HCT116 (cell line): ENCODE measurements at regions not wholly inside any gene's neighbourhood (a gene's known extent, or its start where the extent isn't known, plus 50 kb on each side); places are given as distances from the start of the nearest gene placed in this dataset.

ENCODE experiments used
- ATAC-seq: fragments of 200-7000 bp; cut with Tn5 transposase; 2 replicates; pipeline ENCODE4 v1.9.1; 2020; ENCODE audit warnings: mild to moderate bottlenecking, moderate library complexity
- BruUV-seq: library from RNA; stranded (reverse); fragments of 400-500 nt; replicated peaks from 2 replicates; lab custom pipeline; 2021; lab: Mats Ljungman, UMichigan
- CTCF ChIA-PET: fragments of 300-600 bp; sonication (Branson Sonifier 250); formaldehyde crosslinking; loops from one replicate; lab custom pipeline; 2021; ENCODE audit warnings: antibody characterized with exemption; lab: Charles Lee
- POLR2A ChIA-PET: fragments of 300-600, 350-600 bp; sonication (Branson Sonifier 250); formaldehyde crosslinking; loops from one replicate; lab custom pipeline; 2021; ENCODE audit warnings: antibody characterized with exemption; lab: Charles Lee
- RAD21 ChIA-PET, 2 experiments: fragments of 300-600 bp; sonication (Branson Sonifier 250); formaldehyde crosslinking; loops; one replicate each; lab custom pipeline; 2023; ENCODE audit warnings: low total read pairs in 2 of 2; ENCODE audit not compliant: uncharacterized antibody in 2 of 2, unreplicated experiment in 2 of 2, low non-redundant PET in 1 of 2; lab: Charles Lee
- DNase-seq: peaks from one replicate; pipeline ENCODE4 v3.0.0-alpha.2; 2010; ENCODE audit warnings: low read depth, low spot score
- H2AFZ ChIP-seq: fragments of 200-600 bp; shearing (Covaris generic), sonication (generic); 2 replicates; pipeline ENCODE4 v1.6.1; 2017; ENCODE audit warnings: low read depth, mixed run types, mixed read lengths, antibody characterized with exemption, low read length; ENCODE audit not compliant: poor library complexity, severe bottlenecking
- H3K27ac ChIP-seq: 2 replicates; pipeline ENCODE4 v1.5.1; 2012; ENCODE audit warnings: low read depth, low read length
- H3K27me3 ChIP-seq: fragments of 200-600 bp; sonication (generic); 2 replicates; pipeline ENCODE4 v1.6.1; 2016; ENCODE audit warnings: mixed run types, low read length, mixed read lengths; ENCODE audit not compliant: insufficient read depth
- H3K36me3 ChIP-seq, 2 experiments: fragments of 200-500 bp in 1 of 2; fragments of 200-600 bp in 1 of 2; sonication (Bioruptor generic) in 1 of 2; sonication (generic) in 1 of 2; 2 replicates each; pipeline versions ENCODE4 v1.5.1 to v1.6.1; 2014 to 2016; ENCODE audit warnings: low read length in 2 of 2, inconsistent platforms in 1 of 2, mixed read lengths in 1 of 2, mixed run types in 1 of 2; ENCODE audit not compliant: insufficient read depth in 2 of 2, control insufficient read depth in 1 of 2
- H3K4me1 ChIP-seq, 2 experiments: fragments of 200-600 bp in 1 of 2; sonication (generic) in 1 of 2; 2 replicates each; pipeline versions ENCODE4 v1.5.1 to v1.6.1; 2012 to 2017; ENCODE audit warnings: low read length in 2 of 2, inconsistent platforms in 1 of 2, mild to moderate bottlenecking in 1 of 2, mixed read lengths in 1 of 2, mixed run types in 1 of 2, moderate library complexity in 1 of 2; ENCODE audit not compliant: insufficient read depth in 2 of 2, control insufficient read depth in 1 of 2
- H3K4me2 ChIP-seq: fragments of 200-600 bp; sonication (generic); 2 replicates; pipeline ENCODE4 v1.6.1; 2017; ENCODE audit warnings: mixed run types, low read length, mixed read lengths
- H3K4me3 ChIP-seq, 2 experiments: fragments of 200-600 bp in 1 of 2; sonication (generic) in 1 of 2; replicated peaks in 1 of 2; 2 replicates each; pipeline ENCODE4 v1.5.1; 2011 to 2016; ENCODE audit warnings: low read length in 2 of 2, control low read depth in 1 of 2, low read depth in 1 of 2, mild to moderate bottlenecking in 1 of 2, mixed read lengths in 1 of 2, mixed run types in 1 of 2
- H3K79me2 ChIP-seq: fragments of 200-600 bp; sonication (generic); 2 replicates; pipeline ENCODE4 v1.6.1; 2017; ENCODE audit warnings: mild to moderate bottlenecking, mixed run types, low read length, moderate library complexity, mixed read lengths; ENCODE audit not compliant: insufficient read depth
- H3K9ac ChIP-seq: fragments of 200-600 bp; sonication (generic); 2 replicates; pipeline ENCODE4 v1.6.1; 2016; ENCODE audit warnings: low read length, mixed read lengths
- H3K9me2 ChIP-seq: fragments of 200-600 bp; sonication (generic), shearing (Covaris generic); 2 replicates; pipeline ENCODE4 v1.6.1; 2017; ENCODE audit warnings: mixed run types, mild to moderate bottlenecking, moderate library complexity; ENCODE audit not compliant: insufficient read depth
- H3K9me3 ChIP-seq, 2 experiments: fragments of 200-500 bp in 1 of 2; fragments of 200-600 bp in 1 of 2; sonication (Bioruptor generic) in 1 of 2; sonication (generic) in 1 of 2; 2 replicates each; pipeline ENCODE4 v1.6.1; 2014 to 2017; ENCODE audit warnings: low read length in 2 of 2, mixed read lengths in 2 of 2, inconsistent platforms in 1 of 2, low read depth in 1 of 2, mild to moderate bottlenecking in 1 of 2, mixed run types in 1 of 2, moderate library complexity in 1 of 2; ENCODE audit not compliant: control insufficient read depth in 1 of 2, insufficient read depth in 1 of 2
- H4K20me1 ChIP-seq: fragments of 200-600 bp; sonication (generic), shearing (Covaris generic); 2 replicates; pipeline ENCODE4 v1.6.1; 2017; ENCODE audit warnings: mixed run types, mild to moderate bottlenecking, moderate library complexity; ENCODE audit not compliant: insufficient read depth
- CTCF ChIP-seq, 3 experiments: fragments of 200-600 bp in 1 of 3; sonication (generic) in 1 of 3; IDR thresholded peaks in 2 of 3; conservative IDR thresholded peaks in 1 of 3; 2 replicates each; pipeline ENCODE4 v1.5.1; 2012 to 2017; ENCODE audit warnings: low read depth in 2 of 3, low read length in 2 of 3, antibody characterized with exemption in 1 of 3, borderline replicate concordance in 1 of 3, control low read depth in 1 of 3, mild to moderate bottlenecking in 1 of 3, mixed read lengths in 1 of 3, mixed run types in 1 of 3, moderate library complexity in 1 of 3; ENCODE audit not compliant: insufficient read depth in 1 of 3
- EGR1 ChIP-seq: IDR thresholded peaks from 2 replicates; pipeline ENCODE4 v1.6.1; 2012; ENCODE audit warnings: low read depth
- EZH2 ChIP-seq: fragments of 200-600 bp; sonication (generic); IDR thresholded peaks from 2 replicates; pipeline ENCODE4 v1.6.1; 2017; ENCODE audit warnings: antibody characterized with exemption, mixed run types
- FOSL1 ChIP-seq: IDR thresholded peaks from 2 replicates; pipeline ENCODE4 v1.6.1; 2012; ENCODE audit warnings: low read depth
- JUND ChIP-seq: IDR thresholded peaks from 2 replicates; pipeline ENCODE4 v1.6.1; 2012
- POLR2A ChIP-seq: IDR thresholded peaks from 2 replicates; pipeline ENCODE4 v1.7.0; 2011; ENCODE audit warnings: borderline replicate concordance; ENCODE audit not compliant: insufficient read depth, insufficient read length; ENCODE audit errors: extremely low read depth
- POLR2AphosphoS5 ChIP-seq: IDR thresholded peaks from 2 replicates; pipeline ENCODE4 v1.6.1; 2011; ENCODE audit warnings: mild to moderate bottlenecking, low read depth, low read length, moderate library complexity
- RAD21 ChIP-seq: IDR thresholded peaks from 2 replicates; pipeline ENCODE4 v1.6.1; 2012; ENCODE audit warnings: low read depth, mild to moderate bottlenecking
- REST ChIP-seq: IDR thresholded peaks from 2 replicates; pipeline ENCODE4 v1.6.1; 2012; ENCODE audit warnings: low read depth
- ZBTB33 ChIP-seq: IDR thresholded peaks from 2 replicates; pipeline ENCODE4 v1.6.1; 2011; ENCODE audit warnings: mild to moderate bottlenecking, low read length, moderate library complexity; ENCODE audit not compliant: insufficient replicate concordance; ENCODE audit errors: extremely low read depth
- intact Hi-C: fragments of 100-400 bp; cut with micrococcal nuclease; formaldehyde crosslinking; loops from 2 replicates; pipeline ENCODE4 v1.10.0; 2022

- Histone ChIP-seq H3K79me2 (no peaks in the 10 kb centered on the region), H3K4me1 (no peaks in the 10 kb centered on the region), H3K27ac (no peak overlapping the region), H3K4me2 (no peak overlapping the region), H3K36me3 (no peaks in the 10 kb centered on the region), H3K9ac (no peak overlapping the region), H3K4me3 (no peak overlapping the region), H3K27me3 (no peaks in the 10 kb centered on the region; the same call in 1 of the 2 replicates), H3K9me3 (no peaks in the 10 kb centered on the region), H3K9me2 (no peaks in the 10 kb centered on the region), H2AFZ (no peak overlapping the region), H4K20me1 (no peaks in the 10 kb centered on the region)
- BruUV-seq: no TSS peak
- ChIA-PET CTCF (no interaction called here), POLR2A (no interaction called here), RAD21 (no interaction called here)
- ATAC-seq (no peak), DNase-seq (no peak)
- intact Hi-C loops: no loop called here
- no peak for TF ChIP-seq POLR2A
- no peak for TF ChIP-seq EZH2
- TF ChIP-seq CTCF (IDR thresholded peaks at IDR 0.05 in 2 of 3, conservative IDR thresholded peaks at IDR 0.05 in 1 of 3; ENCODE audit: borderline replicate concordance in 1 of 3, insufficient read depth in 1 of 3, low read depth in 2 of 3, low read length in 2 of 3): no peak
- TF ChIP-seq EGR1: no peak
- no peak for TF ChIP-seq FOSL1
- no peak for TF ChIP-seq REST
- no peak for TF ChIP-seq ZBTB33
- no peak for TF ChIP-seq RAD21
- TF ChIP-seq POLR2AphosphoS5: no peak
- TF ChIP-seq JUND: no peak
Measured at GRCh38 chr2:58926112-58926511, 685.0 kb upstream of the FANCL start.
